ENCODE measurements at regions not wholly inside any gene's neighbourhood (a gene's known extent, or its start where the extent isn't known, plus 50 kb on each side); places are given as distances from the start of the nearest gene placed in this dataset.

GRCh38 chr2:206392118-206392517, 51.2 kb upstream of the ADAM23 start (continued):
- TF ChIP-seq THAP9 (CRISPR knock-in tag; IDR thresholded peaks at IDR 0.05; ENCODE audit: borderline replicate concordance) = no peak
- TF ChIP-seq ZNF557 (CRISPR knock-in tag; IDR thresholded peaks at IDR 0.05) = no peak
- TF ChIP-seq ZNF546 (CRISPR knock-in tag; conservative IDR thresholded peaks at IDR 0.05) = no peak
- no peak for TF ChIP-seq ZNF672 (CRISPR knock-in tag; IDR thresholded peaks at IDR 0.05)
- TF ChIP-seq, protein P1, sequence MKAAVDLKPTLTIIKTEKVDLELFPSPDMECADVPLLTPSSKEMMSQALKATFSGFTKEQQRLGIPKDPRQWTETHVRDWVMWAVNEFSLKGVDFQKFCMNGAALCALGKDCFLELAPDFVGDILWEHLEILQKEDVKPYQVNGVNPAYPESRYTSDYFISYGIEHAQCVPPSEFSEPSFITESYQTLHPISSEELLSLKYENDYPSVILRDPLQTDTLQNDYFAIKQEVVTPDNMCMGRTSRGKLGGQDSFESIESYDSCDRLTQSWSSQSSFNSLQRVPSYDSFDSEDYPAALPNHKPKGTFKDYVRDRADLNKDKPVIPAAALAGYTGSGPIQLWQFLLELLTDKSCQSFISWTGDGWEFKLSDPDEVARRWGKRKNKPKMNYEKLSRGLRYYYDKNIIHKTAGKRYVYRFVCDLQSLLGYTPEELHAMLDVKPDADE (CRISPR knock-in tag; IDR thresholded peaks at IDR 0.05) = no peak
- TF ChIP-seq, protein P2, sequence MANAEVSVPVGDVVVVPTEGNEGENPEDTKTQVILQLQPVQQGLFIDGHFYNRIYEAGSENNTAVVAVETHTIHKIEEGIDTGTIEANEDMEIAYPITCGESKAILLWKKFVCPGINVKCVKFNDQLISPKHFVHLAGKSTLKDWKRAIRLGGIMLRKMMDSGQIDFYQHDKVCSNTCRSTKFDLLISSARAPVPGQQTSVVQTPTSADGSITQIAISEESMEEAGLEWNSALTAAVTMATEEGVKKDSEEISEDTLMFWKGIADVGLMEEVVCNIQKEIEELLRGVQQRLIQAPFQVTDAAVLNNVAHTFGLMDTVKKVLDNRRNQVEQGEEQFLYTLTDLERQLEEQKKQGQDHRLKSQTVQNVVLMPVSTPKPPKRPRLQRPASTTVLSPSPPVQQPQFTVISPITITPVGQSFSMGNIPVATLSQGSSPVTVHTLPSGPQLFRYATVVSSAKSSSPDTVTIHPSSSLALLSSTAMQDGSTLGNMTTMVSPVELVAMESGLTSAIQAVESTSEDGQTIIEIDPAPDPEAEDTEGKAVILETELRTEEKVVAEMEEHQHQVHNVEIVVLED (CRISPR knock-in tag; IDR thresholded peaks at IDR 0.05; ENCODE audit: borderline replicate concordance) = no peak
- TF ChIP-seq KLF13 (CRISPR knock-in tag; IDR thresholded peaks at IDR 0.05) = no peak
- no peak for TF ChIP-seq SNAPC4 (CRISPR knock-in tag; IDR thresholded peaks at IDR 0.05)
- TF ChIP-seq RARG (CRISPR knock-in tag; IDR thresholded peaks at IDR 0.05; ENCODE audit: low read depth) = no peak
- no peak for TF ChIP-seq ZNF75D (CRISPR knock-in tag; IDR thresholded peaks at IDR 0.05; ENCODE audit: borderline replicate concordance)
- no peak for TF ChIP-seq POLR2AphosphoS2 (IDR thresholded peaks at IDR 0.05; ENCODE audit: low read depth, low read length)
- no peak for TF ChIP-seq THAP11 (CRISPR knock-in tag; IDR thresholded peaks at IDR 0.05)
